GM18511 (cell line): ENCODE measurements at regions not wholly inside any gene's neighbourhood (a gene's known extent, or its start where the extent isn't known, plus 50 kb on each side); places are given as distances from the start of the nearest gene placed in this dataset.
"Not testable (repeated sequence)": the region's sequence is repeated elsewhere in the genome, so short reads cannot be mapped to it uniquely, and the experiment has no call there.

Experiments used
- ATAC-seq: cut with Tn5 transposase; IDR thresholded peaks from one replicate; pipeline ENCODE4 v1.9.1; 2021; ENCODE audit warnings: mild to moderate bottlenecking, moderate library complexity; ENCODE audit not compliant: unreplicated experiment

DNA sequence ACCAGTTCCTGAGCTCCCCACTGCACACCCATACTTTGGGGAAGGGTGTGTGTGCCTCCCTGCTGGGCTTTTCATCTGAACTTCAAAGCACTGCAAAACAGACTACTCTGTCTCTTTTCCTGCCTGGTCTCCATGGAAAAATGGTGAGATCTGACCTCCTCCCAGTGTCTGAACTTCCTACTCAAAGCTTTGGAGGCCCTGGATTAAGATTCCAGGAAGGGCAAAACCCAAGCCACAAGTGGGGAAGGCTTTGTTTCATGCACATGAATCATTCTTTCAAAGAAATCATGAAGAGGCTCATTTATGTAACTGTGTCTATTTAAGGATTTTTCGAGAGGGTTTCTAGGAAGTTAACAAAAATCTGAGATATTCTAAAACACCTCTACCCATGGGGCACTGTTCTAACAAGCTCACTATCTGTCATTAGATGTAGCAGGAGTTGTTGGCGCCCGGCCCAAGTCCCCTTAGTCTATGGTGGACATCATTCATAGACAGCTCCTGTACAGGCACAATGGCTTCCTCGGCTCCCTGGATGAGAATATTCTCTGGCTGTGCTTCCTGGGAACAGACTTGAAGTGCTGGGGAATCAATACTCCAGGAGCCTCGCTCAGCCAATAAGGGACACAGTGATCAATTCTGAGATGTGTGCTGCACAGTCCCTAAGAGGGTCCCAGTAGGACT lies 224.0 kb downstream of the KTN1 start:
- no peak for ATAC-seq

- no peak for ATAC-seq
These were observed 225.2 kb downstream of the KTN1 start for GRCh38 chr14:55805250-55805649.

DNA sequence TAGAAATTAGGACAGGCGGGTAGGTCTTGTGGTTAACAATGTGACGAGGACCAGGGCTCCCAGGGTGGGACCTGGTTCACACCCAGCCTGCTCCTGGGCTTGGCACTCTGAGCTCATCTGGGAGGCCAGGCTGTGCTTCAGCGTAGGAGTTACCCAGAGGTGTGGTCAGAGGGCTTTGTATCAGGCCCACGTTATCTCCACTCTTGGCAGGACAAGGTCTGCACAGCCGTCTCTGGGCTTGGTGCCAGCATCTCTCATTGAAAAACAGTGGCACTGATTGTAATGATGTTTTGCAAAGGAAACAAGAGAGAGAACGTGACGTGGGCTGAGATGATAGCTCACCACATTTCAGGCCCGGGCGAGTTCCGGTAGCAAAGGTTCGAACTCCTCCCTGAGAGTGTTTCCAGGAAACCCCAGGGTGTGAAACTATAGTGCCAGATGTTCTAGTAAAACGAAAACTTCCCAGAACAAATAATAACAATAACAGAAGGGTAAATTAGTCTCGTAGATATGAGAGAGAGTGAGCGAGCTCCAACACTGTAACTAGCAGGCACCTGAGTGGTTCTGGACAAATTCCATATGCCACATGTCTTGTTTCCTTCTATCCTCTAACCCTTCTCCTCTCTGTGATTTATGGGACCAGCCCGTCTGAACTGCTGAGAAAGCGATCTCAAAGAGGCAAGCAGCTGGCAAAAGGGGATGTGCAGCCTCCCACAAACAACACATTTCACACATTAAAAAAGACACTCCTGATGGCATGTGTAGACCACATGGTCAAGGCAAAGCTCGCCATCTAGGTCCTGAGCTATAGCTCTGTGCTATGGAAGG lies 227.3 kb downstream of the KTN1 start:
- peak; percentile 72 for ATAC-seq

GRCh38 chr14:55807881-55808379 lies 227.9 kb downstream of the KTN1 start:
- no peak for ATAC-seq

DNA sequence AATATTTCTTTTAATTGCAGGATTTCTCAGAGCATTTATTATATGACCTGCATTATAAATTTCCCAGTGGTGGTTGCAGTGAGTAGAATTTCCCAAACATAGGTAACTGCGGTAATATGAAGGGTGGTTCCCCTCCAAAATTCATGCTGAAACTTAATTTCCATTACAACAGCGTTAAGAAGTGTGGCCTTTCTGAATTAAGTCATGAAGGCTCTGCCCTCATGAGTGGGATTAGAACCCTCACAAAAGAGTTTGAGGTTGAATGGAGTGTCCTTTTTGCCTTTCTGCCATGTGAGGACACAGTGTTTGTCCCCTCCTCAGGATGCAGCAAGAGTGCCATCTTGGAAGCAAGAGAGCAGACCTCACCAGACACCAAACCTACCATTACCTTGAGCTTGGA lies 233.6 kb downstream of the KTN1 start:
- no peak for ATAC-seq

DNA sequence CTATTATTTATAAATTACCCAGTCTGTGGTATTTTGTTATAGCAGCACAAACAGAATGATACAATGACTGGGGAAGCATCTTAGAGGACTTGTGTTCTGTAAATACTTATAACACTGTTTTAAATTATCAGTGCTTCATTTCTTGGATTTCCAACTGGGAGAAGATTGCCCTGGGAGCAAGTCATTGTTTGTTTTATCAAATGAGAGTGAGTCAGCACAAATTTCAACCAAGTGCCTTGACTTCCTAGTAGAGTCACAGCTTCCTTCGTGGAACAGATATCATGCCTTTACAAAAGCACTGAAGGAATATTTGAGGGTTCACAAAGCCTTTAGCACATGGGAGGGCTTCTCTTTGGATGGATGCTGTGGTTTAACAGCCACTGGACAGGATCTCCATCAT lies 234.1 kb downstream of the KTN1 start:
- no peak for ATAC-seq

GRCh38 chr14:55814873-55815272 lies 234.9 kb downstream of the KTN1 start:
- ATAC-seq: no peak

GRCh38 chr14:55816225-55816624 lies 236.2 kb downstream of the KTN1 start:
- no peak for ATAC-seq

DNA sequence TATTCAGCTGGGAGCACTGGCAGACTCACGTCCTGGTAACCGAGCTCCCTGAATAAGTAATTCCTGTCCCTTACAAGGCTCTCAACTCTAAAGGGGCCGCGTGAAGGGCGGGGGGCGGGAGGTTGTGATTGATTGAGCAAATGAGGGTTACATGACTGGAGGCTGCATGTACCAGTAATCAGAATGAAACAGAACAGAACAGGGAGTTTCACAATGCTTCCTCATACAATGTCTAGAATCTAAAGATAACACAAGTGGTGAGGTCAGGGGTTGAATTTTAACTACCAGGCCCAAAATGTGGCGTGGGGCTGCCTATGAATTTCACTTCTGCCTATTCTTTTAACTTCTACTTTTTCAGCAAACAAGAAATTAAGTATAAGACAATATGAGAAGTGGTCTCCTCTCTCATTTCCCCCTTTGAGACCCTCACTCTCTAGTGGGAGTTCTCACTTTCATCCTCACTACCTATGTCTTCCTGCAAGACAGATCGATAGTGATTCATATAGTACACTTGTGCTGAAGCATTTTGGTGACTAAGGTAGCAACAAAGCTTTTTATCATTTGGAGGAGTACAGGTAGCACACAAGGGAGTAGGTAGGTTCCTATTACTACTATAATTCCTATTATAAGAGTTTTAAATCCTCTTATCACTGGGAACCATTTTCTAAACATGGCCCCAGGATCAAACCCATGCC lies 239.8 kb downstream of the KTN1 start:
- peak; percentile 89 for ATAC-seq

DNA sequence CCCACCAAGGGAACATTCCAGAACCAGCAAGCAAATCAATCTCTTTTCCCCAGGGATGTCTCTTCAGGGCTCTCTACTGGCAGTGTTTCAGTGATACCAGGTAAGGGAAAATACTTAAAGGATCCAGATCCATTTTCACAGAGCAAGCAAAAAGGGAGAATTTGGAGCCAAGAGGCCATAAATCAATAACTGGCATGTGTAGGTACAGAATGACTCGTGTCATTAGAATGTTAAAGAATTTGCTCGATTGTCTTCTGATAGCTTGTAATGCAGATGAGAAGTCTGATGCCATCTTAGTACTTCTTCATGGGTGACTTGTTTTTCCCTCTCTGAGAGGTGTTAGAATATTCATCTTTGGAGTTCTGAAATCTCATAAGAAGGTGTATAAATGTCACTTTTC lies 242.9 kb downstream of the KTN1 start:
- no peak for ATAC-seq

DNA sequence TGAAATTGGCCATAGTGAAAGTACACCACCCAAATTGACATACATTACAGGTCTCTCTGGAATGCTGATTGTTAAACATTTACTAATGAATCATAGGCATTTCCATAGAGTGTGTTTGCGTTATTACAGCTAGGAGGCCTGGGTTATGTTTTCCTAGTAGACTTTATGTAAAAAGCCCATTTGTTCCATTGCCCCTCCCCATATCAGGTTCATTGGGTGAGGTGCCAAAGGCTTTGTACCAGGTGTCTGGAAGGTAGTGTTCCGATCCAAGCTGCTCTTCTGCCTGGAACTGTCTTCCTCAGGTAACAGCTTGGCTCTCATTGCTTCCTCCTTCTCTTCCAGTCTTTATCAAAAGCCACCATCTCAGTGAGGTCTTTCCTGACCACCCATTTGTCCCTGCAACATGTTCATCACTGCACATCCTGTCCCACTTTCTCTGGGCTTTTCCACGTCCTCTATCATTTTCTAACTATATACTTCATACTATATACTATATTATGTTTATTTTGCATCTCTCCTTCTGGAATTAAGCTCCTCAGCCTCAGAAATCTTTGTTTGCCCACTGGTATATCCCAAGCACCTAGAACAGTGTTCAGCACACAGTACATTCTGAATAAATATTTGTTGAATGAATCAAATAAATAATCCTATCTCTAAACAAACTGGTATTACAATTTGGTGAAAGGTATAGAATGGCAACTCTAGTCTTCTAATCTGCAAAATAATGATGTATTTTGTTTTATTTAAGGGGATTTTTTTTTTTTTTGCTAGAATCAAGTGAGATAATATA lies 252.3 kb downstream of the KTN1 start:
- ATAC-seq: no peak

DNA sequence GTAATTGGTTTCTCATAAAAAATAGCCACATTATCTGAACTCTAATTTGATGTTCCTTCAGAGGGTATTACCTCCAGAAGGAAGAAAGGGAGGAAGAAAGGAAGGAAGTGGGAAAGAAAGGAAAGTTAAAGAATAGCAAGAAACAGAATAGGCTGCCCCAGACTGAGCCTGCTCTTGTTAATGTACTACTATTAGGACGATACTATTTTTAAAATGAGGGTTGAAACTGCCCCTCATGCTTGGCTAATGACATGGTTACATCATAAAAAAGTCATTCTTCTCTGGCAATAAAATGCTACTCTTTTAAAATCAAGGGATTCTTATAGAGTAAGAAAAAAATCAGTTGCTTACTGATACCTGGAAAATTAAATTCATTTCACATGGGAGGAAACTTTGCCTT lies 253.0 kb downstream of the KTN1 start:
- ATAC-seq: peak; percentile 52

GRCh38 chr14:55834390-55834789 lies 254.4 kb downstream of the KTN1 start:
- no peak for ATAC-seq

DNA sequence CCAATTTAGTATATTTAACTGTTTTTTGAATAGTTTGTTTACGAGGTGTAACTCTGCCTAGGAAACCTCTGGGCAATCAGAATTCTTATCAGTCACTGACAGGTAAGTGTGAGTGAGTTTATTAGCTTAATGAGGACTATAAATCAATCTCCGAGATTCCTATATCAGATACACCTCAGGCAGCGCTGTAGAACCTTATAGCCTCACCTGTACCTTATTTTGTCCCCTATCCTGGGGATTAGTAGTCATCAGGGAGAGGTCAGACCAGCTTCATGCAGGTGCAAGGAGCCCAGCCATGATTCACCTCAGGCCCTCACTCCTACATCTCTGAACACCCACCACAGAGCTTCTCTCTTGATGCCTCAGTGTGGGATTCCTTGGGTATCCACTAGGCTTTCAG lies 256.0 kb downstream of the KTN1 start:
- no peak for ATAC-seq

DNA sequence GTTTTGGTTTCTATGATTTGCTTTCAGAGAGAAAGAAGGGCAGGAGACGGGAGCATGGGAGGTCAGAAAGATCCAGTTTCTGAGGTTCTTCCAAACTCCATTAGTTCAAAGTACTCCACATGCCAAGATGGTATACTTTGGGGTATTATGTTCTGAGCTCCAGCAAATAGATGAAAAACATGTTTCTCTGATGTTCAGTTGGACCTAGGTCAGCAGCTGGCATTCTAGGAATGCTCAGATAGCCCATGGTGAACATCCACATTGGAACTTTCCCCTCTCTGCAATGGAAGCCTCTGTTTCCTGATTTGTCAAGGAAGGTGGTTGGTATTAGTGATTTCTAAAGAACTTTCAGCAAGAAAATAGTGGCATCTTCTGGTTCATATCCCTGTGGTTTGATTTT lies 257.5 kb downstream of the KTN1 start:
- ATAC-seq: no peak

GRCh38 chr14:55838529-55839052 lies 258.6 kb downstream of the KTN1 start:
- no peak for ATAC-seq

DNA sequence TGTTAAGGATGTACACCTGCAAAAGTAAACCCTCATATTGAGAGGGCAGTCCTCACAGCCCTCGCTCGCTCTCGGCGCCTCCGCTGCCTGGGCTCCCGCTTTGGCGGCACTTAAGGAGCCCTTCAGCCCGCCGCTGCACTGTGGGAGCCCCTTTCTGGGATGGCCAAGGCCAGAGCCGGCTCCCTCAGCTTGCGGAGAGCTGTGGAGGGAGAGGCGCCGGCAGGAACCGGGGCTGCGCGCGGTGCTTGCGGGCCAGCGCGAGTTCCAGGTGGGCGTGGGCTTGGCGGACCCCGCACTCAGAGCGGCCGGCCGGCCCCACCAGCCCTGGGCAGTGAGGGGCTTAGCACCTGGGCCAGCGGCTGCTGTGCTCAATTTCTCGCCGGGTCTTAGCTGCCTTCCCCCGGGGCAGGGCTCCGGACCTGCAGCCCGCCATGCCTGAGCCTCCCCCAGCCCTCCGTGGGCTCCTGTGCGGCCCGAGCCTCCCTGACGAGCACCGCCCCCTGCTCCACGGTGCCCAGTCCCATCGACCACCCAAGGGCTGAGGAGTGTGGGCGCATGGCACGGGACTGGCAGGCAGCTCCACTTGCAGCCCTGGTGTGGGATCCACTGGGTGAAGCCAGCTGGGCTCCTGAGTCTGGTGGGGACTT lies 259.4 kb downstream of the KTN1 start:
- ATAC-seq: not testable (repeated sequence)

- no peak for ATAC-seq
These were observed 260.8 kb downstream of the KTN1 start for GRCh38 chr14:55840821-55841220.

DNA sequence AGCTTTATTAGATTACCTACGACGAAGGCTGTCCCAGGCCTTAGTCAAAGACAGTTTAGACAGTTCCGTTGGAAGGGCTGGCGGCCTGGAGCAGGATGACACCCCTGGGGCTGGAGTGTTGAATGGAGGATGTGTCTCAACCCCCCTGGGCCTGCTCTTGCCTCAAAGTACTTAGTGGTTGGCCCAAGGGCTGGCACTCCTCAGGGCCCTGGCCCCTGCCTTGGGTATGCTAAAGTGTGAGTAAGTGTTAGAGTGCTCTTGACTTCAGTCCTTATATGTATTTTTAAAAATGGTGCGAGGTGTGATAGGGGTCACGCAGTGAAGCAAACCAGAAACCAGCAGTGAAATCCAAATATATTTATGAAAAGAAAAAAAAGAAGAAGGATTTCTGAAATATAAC lies 261.6 kb downstream of the KTN1 start:
- ATAC-seq: no peak

DNA sequence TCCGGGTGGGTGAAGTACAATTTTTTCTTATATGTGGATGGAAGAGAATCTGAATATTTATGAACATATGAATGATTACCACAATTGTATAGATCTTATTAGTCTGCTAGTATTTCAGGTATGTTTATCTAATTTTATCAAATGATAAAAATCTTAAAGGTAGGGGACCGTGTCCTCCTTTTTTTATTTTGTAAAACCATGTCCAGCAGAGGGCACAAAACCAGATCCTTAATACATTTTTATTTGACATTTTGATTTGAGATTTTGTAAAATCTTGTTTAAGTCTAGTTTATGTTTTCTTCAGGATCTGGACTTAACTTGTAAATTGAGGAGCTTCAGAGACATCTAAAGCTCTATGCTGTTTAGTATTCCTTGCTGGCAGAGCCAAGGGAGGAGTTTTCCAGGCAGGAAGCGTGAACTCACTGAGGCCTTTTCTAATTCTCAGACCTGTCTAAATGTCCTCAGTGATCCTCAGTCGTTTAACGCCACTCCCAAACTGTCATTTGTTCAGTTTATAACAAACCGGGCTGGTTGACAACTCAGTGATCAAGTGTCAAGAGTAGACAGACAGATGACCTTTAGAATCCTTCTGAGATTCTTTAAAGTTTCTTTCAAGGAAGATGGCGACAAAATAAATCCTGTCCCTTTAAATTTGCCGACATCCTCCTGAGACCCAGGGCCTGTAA lies 263.9 kb downstream of the KTN1 start:
- no peak for ATAC-seq
